ENCODE measurements at regions not wholly inside any gene's neighbourhood (a gene's known extent, or its start where the extent isn't known, plus 50 kb on each side); places are given as distances from the start of the nearest gene placed in this dataset.
"Not testable (repeated sequence)": the region's sequence is repeated elsewhere in the genome, so short reads cannot be mapped to it uniquely, and the experiment has no call there.

GRCh38 chr18:38648179-38648578 lies 1082.6 kb upstream of the CELF4 start:
- DNase-seq = no peak

- DNase-seq = no peak
Measured at GRCh38 chr18:38646296-38646695, 1080.7 kb upstream of the CELF4 start.

- no peak for DNase-seq
Measured at GRCh38 chr18:38644875-38645641, 1079.5 kb upstream of the CELF4 start.

- DNase-seq = no peak
Measured at GRCh38 chr18:38642711-38643110, 1077.1 kb upstream of the CELF4 start.

GRCh38 chr18:38639700-38640099 lies 1074.1 kb upstream of the CELF4 start:
- DNase-seq = not testable (repeated sequence)

- no peak for DNase-seq
Measured at GRCh38 chr18:38635709-38636430, 1070.3 kb upstream of the CELF4 start.

GRCh38 chr18:38634117-38634516 lies 1068.5 kb upstream of the CELF4 start:
- no peak for DNase-seq

GRCh38 chr18:38633333-38633732 lies 1067.7 kb upstream of the CELF4 start:
- DNase-seq = no peak

GRCh38 chr18:38619129-38619528 lies 1053.5 kb upstream of the CELF4 start:
- DNase-seq = no peak

- no peak for DNase-seq
Measured at GRCh38 chr18:38616306-38616705, 1050.7 kb upstream of the CELF4 start.

- no peak for DNase-seq
Measured at GRCh38 chr18:38612904-38613303, 1047.3 kb upstream of the CELF4 start.

- DNase-seq = no peak
Measured at GRCh38 chr18:38611036-38611964, 1045.7 kb upstream of the CELF4 start.

- DNase-seq = no peak
Measured at GRCh38 chr18:38606841-38607240, 1041.2 kb upstream of the CELF4 start.

GRCh38 chr18:38602341-38602740 lies 1036.7 kb upstream of the CELF4 start:
- no peak for DNase-seq

- no peak for DNase-seq
Measured at GRCh38 chr18:38587571-38587970, 1022.0 kb upstream of the CELF4 start.

GRCh38 chr18:38586327-38586726 lies 1020.7 kb upstream of the CELF4 start:
- DNase-seq = no peak

- no peak for DNase-seq
Measured at GRCh38 chr18:38579764-38580163, 1014.2 kb upstream of the CELF4 start.

GRCh38 chr18:38576916-38577315 lies 1011.3 kb upstream of the CELF4 start:
- DNase-seq = no peak

GRCh38 chr18:38576349-38576748 lies 1010.8 kb upstream of the CELF4 start:
- DNase-seq = no peak

- no peak for DNase-seq
Measured at GRCh38 chr18:38575648-38576047, 1010.0 kb upstream of the CELF4 start.

- no peak for DNase-seq
Measured at GRCh38 chr18:38575023-38575422, 1009.4 kb upstream of the CELF4 start.

- DNase-seq = no peak
Measured at GRCh38 chr18:38572554-38573111, 1007.0 kb upstream of the CELF4 start.

- DNase-seq = no peak
Measured at GRCh38 chr18:38571651-38572050, 1006.1 kb upstream of the CELF4 start.

Measured in T-helper 9 cell (primary cell).